ENCODE measurements at regions not wholly inside any gene's neighbourhood (a gene's known extent, or its start where the extent isn't known, plus 50 kb on each side); places are given as distances from the start of the nearest gene placed in this dataset.

DNA sequence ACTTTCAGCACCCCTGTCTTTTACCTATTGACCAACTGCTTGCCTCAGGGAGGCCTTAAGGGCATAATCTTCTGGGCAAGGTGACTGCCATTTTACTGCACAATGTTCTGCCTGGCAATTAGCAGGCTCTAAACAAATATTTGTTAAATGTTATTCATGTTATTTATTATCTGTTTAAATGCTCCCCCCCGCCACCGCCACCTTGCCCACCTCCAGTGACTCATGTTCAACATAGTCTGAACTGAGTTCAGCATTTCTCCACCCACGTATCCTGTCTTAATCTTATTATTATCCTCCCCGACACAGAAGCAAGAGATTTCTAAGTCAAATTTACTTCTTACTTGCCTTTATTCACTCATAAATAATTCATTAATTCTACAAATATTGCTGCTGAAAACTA is 144.8 kb downstream of the LIG4 start:
- TF ChIP-seq, protein P1, sequence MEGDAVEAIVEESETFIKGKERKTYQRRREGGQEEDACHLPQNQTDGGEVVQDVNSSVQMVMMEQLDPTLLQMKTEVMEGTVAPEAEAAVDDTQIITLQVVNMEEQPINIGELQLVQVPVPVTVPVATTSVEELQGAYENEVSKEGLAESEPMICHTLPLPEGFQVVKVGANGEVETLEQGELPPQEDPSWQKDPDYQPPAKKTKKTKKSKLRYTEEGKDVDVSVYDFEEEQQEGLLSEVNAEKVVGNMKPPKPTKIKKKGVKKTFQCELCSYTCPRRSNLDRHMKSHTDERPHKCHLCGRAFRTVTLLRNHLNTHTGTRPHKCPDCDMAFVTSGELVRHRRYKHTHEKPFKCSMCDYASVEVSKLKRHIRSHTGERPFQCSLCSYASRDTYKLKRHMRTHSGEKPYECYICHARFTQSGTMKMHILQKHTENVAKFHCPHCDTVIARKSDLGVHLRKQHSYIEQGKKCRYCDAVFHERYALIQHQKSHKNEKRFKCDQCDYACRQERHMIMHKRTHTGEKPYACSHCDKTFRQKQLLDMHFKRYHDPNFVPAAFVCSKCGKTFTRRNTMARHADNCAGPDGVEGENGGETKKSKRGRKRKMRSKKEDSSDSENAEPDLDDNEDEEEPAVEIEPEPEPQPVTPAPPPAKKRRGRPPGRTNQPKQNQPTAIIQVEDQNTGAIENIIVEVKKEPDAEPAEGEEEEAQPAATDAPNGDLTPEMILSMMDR (conservative IDR thresholded peaks at IDR 0.05): no peak
- no peak for TF ChIP-seq EZH2 (IDR thresholded peaks at IDR 0.05; ENCODE audit: low read depth)
